Neural cell (in vitro differentiated cells): ENCODE measurements at regions not wholly inside any gene's neighbourhood (a gene's known extent, or its start where the extent isn't known, plus 50 kb on each side); places are given as distances from the start of the nearest gene placed in this dataset.

Source experiments
- H2AFZ ChIP-seq: fragments of 200-600, 300-800 bp; sonication (generic), shearing (Covaris generic); 2 replicates; pipeline ENCODE4 v1.6.0; 2014; ENCODE audit warnings: low read depth, mild to moderate bottlenecking, antibody characterized with exemption, low read length, moderate library complexity
- H3F3A ChIP-seq: fragments of 200-600 bp; shearing (Covaris generic); 2 replicates; pipeline ENCODE4 v1.6.1; 2016; ENCODE audit warnings: mild to moderate bottlenecking, moderate library complexity, mixed read lengths, antibody characterized with exemption, low read length; ENCODE audit not compliant: insufficient read depth, poor library complexity, severe bottlenecking
- H3K27ac ChIP-seq: fragments of 200-600, 300-800 bp; sonication (generic), shearing (Covaris generic); 2 replicates; pipeline ENCODE4 v1.5.1; 2014; ENCODE audit warnings: mild to moderate bottlenecking, low read length, moderate library complexity
- H3K27me3 ChIP-seq: fragments of 300-800, 200-600 bp; sonication (generic), shearing (Covaris generic); 2 replicates; pipeline ENCODE4 v1.6.0; 2014; ENCODE audit warnings: mild to moderate bottlenecking, low read depth, low read length, moderate library complexity; ENCODE audit not compliant: insufficient read depth
- H3K36me3 ChIP-seq: fragments of 300-800, 200-600 bp; sonication (generic), shearing (Covaris generic); 2 replicates; pipeline ENCODE4 v1.5.1; 2014; ENCODE audit warnings: mild to moderate bottlenecking, antibody characterized with exemption, low read length, moderate library complexity; ENCODE audit not compliant: insufficient read depth
- H3K4me2 ChIP-seq: fragments of 300-800, 200-600 bp; sonication (generic), shearing (Covaris generic); 2 replicates; pipeline ENCODE4 v1.6.0; 2014; ENCODE audit warnings: mild to moderate bottlenecking, low read length
- H3K4me3 ChIP-seq: fragments of 300-800, 200-600 bp; sonication (generic), shearing (Covaris generic); 2 replicates; pipeline ENCODE4 v1.5.1; 2014; ENCODE audit warnings: mild to moderate bottlenecking, low read length, moderate library complexity
- H3K79me2 ChIP-seq: fragments of 200-600 bp; shearing (Covaris generic); replicated peaks from 2 replicates; pipeline ENCODE4 v1.6.0; 2014; ENCODE audit warnings: mild to moderate bottlenecking, low read length, moderate library complexity; ENCODE audit not compliant: insufficient read depth
- H3K9ac ChIP-seq: fragments of 300-800, 200-600 bp; sonication (generic), shearing (Covaris generic); 2 replicates; pipeline ENCODE4 v1.6.1; 2016; ENCODE audit warnings: mild to moderate bottlenecking, low read length, mixed read lengths
- H3K9me2 ChIP-seq: fragments of 200-600 bp; shearing (Covaris generic); 2 replicates; pipeline ENCODE4 v1.6.1; 2016; ENCODE audit warnings: mild to moderate bottlenecking, low read length, mixed read lengths; ENCODE audit not compliant: insufficient read depth
- H3K9me3 ChIP-seq: fragments of 200-600, 300-800 bp; sonication (generic), shearing (Covaris generic); 2 replicates; pipeline ENCODE4 v1.6.1; 2016; ENCODE audit warnings: mild to moderate bottlenecking, mixed run types, low read length, moderate library complexity, mixed read lengths
- H4K20me1 ChIP-seq: fragments of 200-600 bp; shearing (Covaris generic); 2 replicates; pipeline ENCODE4 v1.6.1; 2016; ENCODE audit warnings: mild to moderate bottlenecking, mixed run types; ENCODE audit not compliant: insufficient read depth
- EP300 ChIP-seq: fragments of 450-650 bp; conservative IDR thresholded peaks from 2 replicates; pipeline ENCODE4 v1.6.1; 2014; ENCODE audit warnings: antibody characterized with exemption, mild to moderate bottlenecking, moderate library complexity; ENCODE audit not compliant: poor library complexity, severe bottlenecking
- EZH2 ChIP-seq: fragments of 200-600, 300-800 bp; shearing (Covaris generic), sonication (generic); IDR thresholded peaks from 2 replicates; pipeline ENCODE4 v1.6.1; 2014; ENCODE audit warnings: antibody characterized with exemption, low read length, borderline replicate concordance, mild to moderate bottlenecking; ENCODE audit not compliant: insufficient read depth, poor library complexity, severe bottlenecking
- MXI1 ChIP-seq: fragments of 450-650 bp; conservative IDR thresholded peaks from 2 replicates; pipeline ENCODE4 v1.6.1; 2014; ENCODE audit warnings: antibody characterized with exemption, mild to moderate bottlenecking; ENCODE audit not compliant: poor library complexity, severe bottlenecking
- POLR2AphosphoS5 ChIP-seq: IDR thresholded peaks from 2 replicates; pipeline ENCODE4 v1.6.1; 2012
- RAD21 ChIP-seq: fragments of 450-650 bp; conservative IDR thresholded peaks from 2 replicates; pipeline ENCODE4 v1.6.1; 2014; ENCODE audit warnings: antibody characterized with exemption, mild to moderate bottlenecking, moderate library complexity
- REST ChIP-seq: IDR thresholded peaks from 2 replicates; pipeline ENCODE4 v1.6.1; 2012; ENCODE audit warnings: borderline replicate concordance
- SMC3 ChIP-seq: fragments of 450-650 bp; conservative IDR thresholded peaks from 2 replicates; pipeline ENCODE4 v1.6.1; 2014; ENCODE audit warnings: antibody characterized with exemption, mild to moderate bottlenecking, moderate library complexity; ENCODE audit not compliant: poor library complexity
- TAF1 ChIP-seq: IDR thresholded peaks from 2 replicates; pipeline ENCODE4 v1.6.1; 2012; ENCODE audit warnings: low read depth
- TF ChIP-seq, protein P1 (sequence below): fragments of 450-650 bp; IDR thresholded peaks from 2 replicates; pipeline ENCODE4 v1.5.1; 2014; ENCODE audit warnings: antibody characterized with exemption, mild to moderate bottlenecking, moderate library complexity; ENCODE audit not compliant: poor library complexity, severe bottlenecking

DNA sequence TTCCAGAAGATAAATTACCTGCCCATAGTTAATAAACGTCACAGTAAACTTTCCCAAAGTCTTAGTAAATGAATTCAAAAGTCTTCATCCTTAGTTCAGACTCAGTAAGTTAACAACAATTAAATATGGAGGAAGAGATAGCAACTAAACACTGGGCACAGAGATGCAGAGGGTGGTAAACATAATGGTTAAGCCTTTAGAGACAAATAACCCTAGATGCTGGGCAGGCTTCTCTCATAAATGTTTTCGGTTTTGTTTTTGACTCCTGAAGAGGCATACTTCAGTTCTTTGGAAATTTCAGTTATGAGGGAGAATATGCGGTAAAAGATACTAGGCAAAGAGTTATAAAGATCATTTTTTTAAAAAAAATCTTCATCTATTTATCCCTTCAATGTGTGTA lies 369.8 kb downstream of the FRK start:
- Histone ChIP-seq H3K9me2 (no peaks in the 10 kb centered on the region), H2AFZ (no peak overlapping the region), H3K9me3 (no peaks in the 10 kb centered on the region), H3K9ac (no peak overlapping the region), H3K27me3 (no peaks in the 10 kb centered on the region), H3K4me3 (no peak overlapping the region), H3K79me2 (no peaks in the 10 kb centered on the region), H3F3A (no peaks in the 10 kb centered on the region), H3K36me3 (no peaks in the 10 kb centered on the region), H3K27ac (no peak overlapping the region), H4K20me1 (no peaks in the 10 kb centered on the region), H3K4me2 (no peak overlapping the region)
- TF ChIP-seq EZH2 (no peak), REST (no peak), RAD21 (no peak), MXI1 (no peak)

DNA sequence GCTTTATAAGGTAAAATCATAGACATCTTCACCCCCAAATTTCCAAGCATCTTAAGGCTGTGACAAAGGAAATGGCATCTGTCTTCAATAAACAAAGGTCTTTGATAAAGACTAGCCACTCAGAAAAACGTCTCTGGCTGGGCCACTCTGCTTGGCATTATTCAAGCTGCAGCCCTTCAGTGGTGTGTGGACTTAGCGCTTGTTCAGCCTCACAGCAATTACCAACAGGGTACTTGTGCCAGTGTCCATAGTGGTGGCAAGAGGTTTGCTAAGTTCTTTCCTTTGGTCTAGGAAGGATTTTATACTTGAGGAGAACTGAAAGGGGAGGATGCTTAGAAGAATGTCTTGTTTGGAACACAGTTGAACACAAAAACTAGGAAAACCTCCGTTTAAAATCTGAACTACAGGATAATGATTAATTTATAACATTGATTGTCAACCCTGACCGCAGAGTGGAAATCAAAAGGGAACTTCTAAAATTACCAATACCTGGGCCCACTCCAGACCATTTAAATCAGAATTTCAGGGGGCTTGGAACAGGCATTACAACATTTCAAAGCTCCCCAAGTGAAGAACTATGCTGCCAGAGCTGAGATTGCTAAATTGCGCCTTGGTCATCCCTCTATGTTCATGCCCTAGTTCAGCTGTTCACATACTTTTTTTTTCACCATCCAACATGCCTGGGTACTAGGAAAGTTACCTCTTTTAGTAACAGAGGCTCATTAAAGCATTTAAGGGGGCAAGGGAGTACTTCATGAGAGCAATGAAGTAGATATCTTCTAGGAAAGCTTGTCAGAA lies 378.5 kb downstream of the FRK start:
- Histone ChIP-seq H3K4me2 (no peak overlapping the region), H3K27me3 (no peaks in the 10 kb centered on the region), H3K9me3 (no peaks in the 10 kb centered on the region), H3K79me2 (no peaks in the 10 kb centered on the region), H3F3A (no peaks in the 10 kb centered on the region), H3K27ac (no peak overlapping the region), H3K36me3 (no peaks in the 10 kb centered on the region), H4K20me1 (no peaks in the 10 kb centered on the region), H3K9ac (no peak overlapping the region), H2AFZ (no peak overlapping the region), H3K4me3 (no peak overlapping the region), H3K9me2 (no peaks in the 10 kb centered on the region)
- TF ChIP-seq POLR2AphosphoS5 (no peak), EP300 (no peak), SMC3 (no peak), TAF1 (no peak), EZH2 (no peak)
- TF ChIP-seq, protein P1, sequence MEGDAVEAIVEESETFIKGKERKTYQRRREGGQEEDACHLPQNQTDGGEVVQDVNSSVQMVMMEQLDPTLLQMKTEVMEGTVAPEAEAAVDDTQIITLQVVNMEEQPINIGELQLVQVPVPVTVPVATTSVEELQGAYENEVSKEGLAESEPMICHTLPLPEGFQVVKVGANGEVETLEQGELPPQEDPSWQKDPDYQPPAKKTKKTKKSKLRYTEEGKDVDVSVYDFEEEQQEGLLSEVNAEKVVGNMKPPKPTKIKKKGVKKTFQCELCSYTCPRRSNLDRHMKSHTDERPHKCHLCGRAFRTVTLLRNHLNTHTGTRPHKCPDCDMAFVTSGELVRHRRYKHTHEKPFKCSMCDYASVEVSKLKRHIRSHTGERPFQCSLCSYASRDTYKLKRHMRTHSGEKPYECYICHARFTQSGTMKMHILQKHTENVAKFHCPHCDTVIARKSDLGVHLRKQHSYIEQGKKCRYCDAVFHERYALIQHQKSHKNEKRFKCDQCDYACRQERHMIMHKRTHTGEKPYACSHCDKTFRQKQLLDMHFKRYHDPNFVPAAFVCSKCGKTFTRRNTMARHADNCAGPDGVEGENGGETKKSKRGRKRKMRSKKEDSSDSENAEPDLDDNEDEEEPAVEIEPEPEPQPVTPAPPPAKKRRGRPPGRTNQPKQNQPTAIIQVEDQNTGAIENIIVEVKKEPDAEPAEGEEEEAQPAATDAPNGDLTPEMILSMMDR, result no peak
